ENCODE measurements at regions not wholly inside any gene's neighbourhood (a gene's known extent, or its start where the extent isn't known, plus 50 kb on each side); places are given as distances from the start of the nearest gene placed in this dataset.

DNA sequence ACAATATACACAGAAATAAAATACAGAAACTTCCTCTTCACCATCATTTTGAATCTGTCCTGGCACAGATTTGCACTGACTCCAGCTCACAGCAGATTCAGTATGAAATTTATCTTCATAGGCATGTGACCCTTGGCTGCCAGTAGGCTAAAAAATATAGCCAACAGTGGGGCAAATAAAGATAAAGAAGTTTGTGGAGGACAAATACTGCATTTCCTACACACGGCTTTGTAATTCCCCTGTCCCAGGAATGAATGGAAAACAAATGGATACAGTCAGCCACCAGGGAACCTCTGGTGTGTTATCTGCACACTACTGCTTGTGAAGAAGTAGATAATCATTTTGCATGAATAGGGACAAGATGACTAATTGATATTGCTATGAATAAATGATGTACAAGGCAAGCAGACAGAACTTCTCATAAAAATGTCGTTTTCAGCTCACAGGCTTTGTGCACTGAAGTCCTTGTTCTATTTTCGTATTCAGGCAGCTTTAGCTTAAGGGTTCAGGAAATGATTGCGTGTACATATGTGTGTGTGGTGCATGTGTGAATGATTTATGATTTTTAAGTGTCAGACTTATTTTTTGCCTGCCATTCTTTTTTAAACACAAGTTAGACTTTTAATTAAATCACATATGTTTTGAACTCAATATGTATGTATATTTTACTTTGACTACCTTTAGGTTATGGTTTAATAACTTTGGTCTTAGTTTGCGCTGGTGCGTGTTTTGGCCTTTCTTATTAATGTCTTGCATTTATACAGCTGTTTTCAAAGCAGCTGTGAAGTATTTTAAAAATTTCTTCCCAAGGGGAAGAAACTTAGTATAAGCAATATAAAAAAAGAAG lies 543.8 kb upstream of the JAG1 start:
- no peak for ATAC-seq
- Histone ChIP-seq H3K27me3 (no peaks in the 10 kb centered on the region), H3K27ac (no peak overlapping the region), H3K4me1 (peaks cover 0 to 9% (median 9%) of the 10 kb centered on the region in 3 donors), H3K36me3 (no peaks in the 10 kb centered on the region), H3K9me3 (no peaks in the 10 kb centered on the region), H3K4me3 (no peak overlapping the region)
- TF ChIP-seq POLR2AphosphoS5 (IDR thresholded peaks at IDR 0.05) (no peak), POLR2A (IDR thresholded peaks at IDR 0.05) (no peak), EP300 (IDR thresholded peaks at IDR 0.05) (no peak)
- TF ChIP-seq, protein P1, sequence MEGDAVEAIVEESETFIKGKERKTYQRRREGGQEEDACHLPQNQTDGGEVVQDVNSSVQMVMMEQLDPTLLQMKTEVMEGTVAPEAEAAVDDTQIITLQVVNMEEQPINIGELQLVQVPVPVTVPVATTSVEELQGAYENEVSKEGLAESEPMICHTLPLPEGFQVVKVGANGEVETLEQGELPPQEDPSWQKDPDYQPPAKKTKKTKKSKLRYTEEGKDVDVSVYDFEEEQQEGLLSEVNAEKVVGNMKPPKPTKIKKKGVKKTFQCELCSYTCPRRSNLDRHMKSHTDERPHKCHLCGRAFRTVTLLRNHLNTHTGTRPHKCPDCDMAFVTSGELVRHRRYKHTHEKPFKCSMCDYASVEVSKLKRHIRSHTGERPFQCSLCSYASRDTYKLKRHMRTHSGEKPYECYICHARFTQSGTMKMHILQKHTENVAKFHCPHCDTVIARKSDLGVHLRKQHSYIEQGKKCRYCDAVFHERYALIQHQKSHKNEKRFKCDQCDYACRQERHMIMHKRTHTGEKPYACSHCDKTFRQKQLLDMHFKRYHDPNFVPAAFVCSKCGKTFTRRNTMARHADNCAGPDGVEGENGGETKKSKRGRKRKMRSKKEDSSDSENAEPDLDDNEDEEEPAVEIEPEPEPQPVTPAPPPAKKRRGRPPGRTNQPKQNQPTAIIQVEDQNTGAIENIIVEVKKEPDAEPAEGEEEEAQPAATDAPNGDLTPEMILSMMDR (IDR thresholded peaks at IDR 0.05) = no peak
- WGBS, 2 donors (ENCODE audit: low coverage in 1 of 2) = 54 to 58% methylated on average over 6 of the region's 6 CpGs

DNA sequence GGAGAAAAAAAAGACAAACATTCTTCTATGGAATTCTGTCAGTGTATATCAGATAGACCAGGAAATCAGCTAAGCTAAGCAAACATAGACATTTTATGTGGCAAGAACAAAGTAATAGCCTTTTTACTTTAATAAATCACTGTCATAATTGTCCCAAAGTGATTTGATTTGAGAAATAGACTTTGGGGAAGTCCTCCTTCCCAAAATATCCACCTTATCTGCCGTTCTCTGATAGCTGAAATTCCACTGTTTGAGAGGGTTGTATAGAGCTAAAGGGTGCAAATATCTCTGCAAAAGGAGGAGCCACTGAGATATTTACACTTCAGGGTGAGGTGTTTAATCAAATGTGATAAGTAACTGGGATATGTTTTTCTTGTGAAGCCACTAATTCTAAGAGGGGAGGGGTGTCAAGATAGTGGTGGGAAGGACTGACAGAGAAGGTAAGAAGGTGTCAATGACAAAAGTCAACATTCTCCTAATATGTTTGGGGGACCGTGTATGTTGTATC lies 544.4 kb upstream of the JAG1 start:
- no peak for TF ChIP-seq POLR2AphosphoS5 (IDR thresholded peaks at IDR 0.05)
- TF ChIP-seq EP300 (IDR thresholded peaks at IDR 0.05) = no peak
- TF ChIP-seq, protein P1 (IDR thresholded peaks at IDR 0.05) = no peak
- no peak for TF ChIP-seq POLR2A (IDR thresholded peaks at IDR 0.05)
- Histone ChIP-seq H3K36me3 (no peaks in the 10 kb centered on the region), H3K4me3 (no peak overlapping the region), H3K4me1 (peaks cover 0 to 9% (median 9%) of the 10 kb centered on the region in 3 donors), H3K27ac (no peak overlapping the region), H3K9me3 (no peaks in the 10 kb centered on the region), H3K27me3 (no peaks in the 10 kb centered on the region)
- ATAC-seq = no peak
- WGBS, 2 donors (ENCODE audit: low coverage in 1 of 2) = 45 to 55% methylated on average over 2 of the region's 2 CpGs

DNA sequence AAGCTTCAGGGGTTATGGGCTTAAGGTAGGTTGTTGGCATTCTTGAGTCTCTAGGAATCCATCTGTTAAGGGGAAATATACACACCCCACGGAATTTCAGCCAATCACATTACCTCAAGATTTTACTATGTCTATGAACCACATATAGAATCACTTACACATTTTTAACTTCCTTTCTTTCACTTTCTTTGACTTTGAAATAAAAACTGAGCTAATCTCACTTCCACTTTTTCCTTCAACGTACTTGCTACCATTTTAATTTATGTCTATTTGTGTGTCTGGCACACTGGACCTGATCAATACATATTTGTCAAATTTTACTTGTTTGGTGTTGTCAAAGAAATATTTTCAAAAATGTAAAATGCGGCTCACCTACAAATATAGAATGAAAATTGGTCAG lies 545.4 kb upstream of the JAG1 start:
- H3K9me3 ChIP-seq = no peaks in the 10 kb centered on the region
- 85 to 89% methylated on average over 2 to 3 of the region's 3 CpGs for WGBS, 2 donors (ENCODE audit: low coverage in 1 of 2)
- peaks cover 0 to 9% (median 9%) of the 10 kb centered on the region in 3 donors for H3K4me1 ChIP-seq
- no peak overlapping the region for H3K27ac ChIP-seq
- no peaks in the 10 kb centered on the region for H3K36me3 ChIP-seq
- no peaks in the 10 kb centered on the region for H3K27me3 ChIP-seq
- TF ChIP-seq EP300 (IDR thresholded peaks at IDR 0.05) = no peak
- H3K4me3 ChIP-seq = no peak overlapping the region
- ATAC-seq = no peak

DNA sequence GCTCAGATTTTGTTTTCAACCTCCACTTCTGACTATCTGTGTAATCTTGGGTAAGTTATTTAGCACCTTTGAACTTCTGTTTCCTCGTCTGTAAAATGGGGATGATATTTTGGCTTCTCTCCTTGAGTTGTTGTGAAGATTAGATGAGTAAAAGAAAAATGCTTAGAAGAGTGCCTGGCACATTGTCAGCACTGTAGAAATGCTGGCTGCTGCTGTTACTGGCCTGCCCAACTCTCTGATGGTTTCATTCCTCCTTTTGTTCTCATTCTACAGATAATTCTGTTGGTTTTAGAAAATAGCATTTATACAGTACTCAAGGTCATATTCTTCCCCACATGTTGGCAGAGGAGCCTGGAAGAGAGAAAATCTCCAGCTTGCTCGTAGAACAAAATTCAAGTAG lies 547.2 kb upstream of the JAG1 start:
- no peaks in the 10 kb centered on the region for H3K9me3 ChIP-seq
- TF ChIP-seq POLR2AphosphoS5 (IDR thresholded peaks at IDR 0.05) (no peak), EP300 (IDR thresholded peaks at IDR 0.05) (no peak), POLR2A (IDR thresholded peaks at IDR 0.05) (no peak)
- TF ChIP-seq, protein P1 (IDR thresholded peaks at IDR 0.05) = no peak
- no peak for ATAC-seq
- H3K4me1 ChIP-seq = peaks cover 0 to 9% (median 9%) of the 10 kb centered on the region in 3 donors
- no peaks in the 10 kb centered on the region for H3K36me3 ChIP-seq
- 36 to 46% methylated on average over 2 of the region's 2 CpGs for WGBS, 2 donors (ENCODE audit: low coverage in 1 of 2)
- no peak overlapping the region for H3K27ac ChIP-seq
- H3K27me3 ChIP-seq = no peaks in the 10 kb centered on the region
- H3K4me3 ChIP-seq = no peak overlapping the region

DNA sequence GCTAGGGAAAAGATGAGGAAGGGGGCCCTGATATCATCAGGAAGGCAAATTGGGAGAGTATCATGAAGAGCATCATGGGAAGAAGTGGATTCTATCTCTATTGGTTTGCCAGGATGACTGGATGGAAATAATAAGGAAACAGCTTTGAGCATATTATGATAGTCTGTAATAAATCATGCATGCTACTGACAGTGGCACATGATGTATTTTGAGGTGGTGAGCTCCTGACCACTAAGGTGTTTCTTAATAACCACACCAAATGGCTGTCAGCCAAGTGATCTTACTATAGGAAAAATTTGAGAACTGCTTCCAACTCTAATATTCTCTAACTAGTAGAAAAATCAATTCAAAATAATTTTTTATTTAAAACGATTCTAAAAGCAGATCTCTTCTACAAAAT lies 548.4 kb upstream of the JAG1 start:
- Histone ChIP-seq H3K4me1 (peaks cover 0 to 3% (median 2%) of the 10 kb centered on the region in 3 donors), H3K36me3 (no peaks in the 10 kb centered on the region), H3K4me3 (no peak overlapping the region), H3K27ac (no peak overlapping the region), H3K9me3 (no peaks in the 10 kb centered on the region), H3K27me3 (no peaks in the 10 kb centered on the region)
- WGBS, 2 donors (ENCODE audit: low coverage in 1 of 2) = 77 to 91% methylated on average over 1 of the region's 1 CpG
- TF ChIP-seq, protein P1 (IDR thresholded peaks at IDR 0.05) = no peak
- TF ChIP-seq POLR2AphosphoS5 (IDR thresholded peaks at IDR 0.05) = no peak
- TF ChIP-seq POLR2A (IDR thresholded peaks at IDR 0.05) = no peak
- no peak for TF ChIP-seq EP300 (IDR thresholded peaks at IDR 0.05)
- ATAC-seq = no peak
